ENCODE measurements at regions not wholly inside any gene's neighbourhood (a gene's known extent, or its start where the extent isn't known, plus 50 kb on each side); places are given as distances from the start of the nearest gene placed in this dataset.

GRCh38 chr3:168205451-168205850 is 109.7 kb upstream of the GOLIM4 start:
- no peak for DNase-seq

GRCh38 chr3:168197162-168197561 is 101.4 kb upstream of the GOLIM4 start:
- DNase-seq: no peak

DNA sequence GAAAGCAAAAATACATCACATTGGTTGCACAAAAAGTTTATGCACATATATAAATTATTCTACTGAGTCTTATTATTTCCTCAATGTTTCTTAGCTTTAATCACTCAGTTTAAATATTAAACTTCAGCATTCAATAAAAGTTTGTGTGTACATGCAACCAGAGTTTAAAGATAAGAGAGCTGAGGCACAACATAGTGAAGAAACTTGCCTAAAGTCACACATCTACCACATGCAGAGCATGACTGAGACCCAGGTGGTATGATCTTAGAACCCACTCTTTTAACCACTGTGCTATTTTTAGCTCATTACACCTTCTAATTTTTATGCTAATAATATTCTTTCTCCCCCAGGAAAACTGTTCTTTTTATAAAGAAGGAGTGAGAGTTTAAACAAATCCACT is 96.1 kb upstream of the GOLIM4 start:
- no peak for DNase-seq

DNA sequence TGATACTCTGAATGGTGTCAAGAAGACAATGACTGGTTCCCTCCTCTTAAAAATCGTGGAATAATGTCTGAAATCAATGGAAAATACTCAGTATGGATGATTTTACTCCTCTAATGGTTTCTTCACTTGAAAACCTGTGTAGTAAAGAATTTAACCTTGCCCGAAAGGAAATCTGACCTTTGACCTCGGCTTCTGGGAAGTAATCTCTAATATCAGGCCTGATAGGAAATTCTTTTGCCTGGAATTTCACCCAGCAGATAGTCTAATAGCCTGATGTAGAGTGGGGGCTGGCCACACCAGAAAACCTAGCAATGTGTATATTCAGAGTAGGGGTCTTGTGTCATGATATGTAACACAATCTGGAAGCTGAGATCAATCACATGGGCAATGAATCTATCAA is 91.5 kb upstream of the GOLIM4 start:
- no peak for DNase-seq

- DNase-seq: no peak
Measured at GRCh38 chr3:168186293-168186983, 90.7 kb upstream of the GOLIM4 start.

- DNase-seq: no peak
Measured at GRCh38 chr3:168183774-168184173, 88.0 kb upstream of the GOLIM4 start.

- no peak for DNase-seq
Measured at GRCh38 chr3:168168743-168169142, 73.0 kb upstream of the GOLIM4 start.

GRCh38 chr3:168165390-168166269 is 69.9 kb upstream of the GOLIM4 start:
- DNase-seq: peak; percentile 68

DNA sequence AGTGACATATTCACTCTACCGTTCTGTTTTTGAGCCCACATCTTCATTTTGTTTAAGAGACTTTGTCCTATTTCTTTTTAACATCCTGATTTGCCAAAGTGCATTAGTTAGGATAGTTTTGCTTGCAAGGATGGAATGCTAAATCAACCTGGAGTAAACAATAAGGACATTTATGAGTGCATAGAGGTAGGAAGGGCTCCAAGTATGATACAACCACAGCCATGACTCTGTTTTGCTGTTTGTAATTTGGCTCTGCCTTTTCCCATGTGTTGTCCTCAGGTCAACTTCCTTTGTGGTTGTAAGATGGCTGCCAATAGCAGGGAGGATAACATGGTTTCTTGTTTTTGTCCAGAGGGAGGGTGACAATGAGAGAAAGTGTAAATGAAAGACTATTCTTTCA is 66.4 kb upstream of the GOLIM4 start:
- DNase-seq: no peak

- no peak for DNase-seq
Measured at GRCh38 chr3:168161696-168162095, 66.0 kb upstream of the GOLIM4 start.

GRCh38 chr3:168157903-168158302 is 62.2 kb upstream of the GOLIM4 start:
- DNase-seq: no peak

GRCh38 chr3:168157099-168157700 is 61.5 kb upstream of the GOLIM4 start:
- DNase-seq: no peak

DNA sequence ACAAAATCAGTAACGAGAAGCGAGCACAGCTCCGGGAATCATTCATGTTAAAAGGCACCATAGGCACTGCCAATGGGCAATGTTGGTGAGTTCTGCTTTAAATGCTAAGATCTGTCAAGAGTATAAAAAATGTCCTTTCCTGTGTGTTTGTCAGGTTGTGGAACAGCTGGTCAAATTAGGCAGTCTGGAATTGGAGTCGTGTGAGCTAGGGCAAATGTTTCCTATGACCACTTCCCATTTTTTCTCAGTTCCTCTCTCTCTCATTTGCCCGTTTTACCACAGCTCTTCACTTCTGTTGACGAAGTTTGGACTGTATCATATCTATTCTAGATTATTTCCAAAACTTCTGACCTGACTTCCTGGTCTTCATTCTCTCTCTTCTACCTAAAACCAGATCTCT is 60.8 kb upstream of the GOLIM4 start:
- DNase-seq: no peak

DNA sequence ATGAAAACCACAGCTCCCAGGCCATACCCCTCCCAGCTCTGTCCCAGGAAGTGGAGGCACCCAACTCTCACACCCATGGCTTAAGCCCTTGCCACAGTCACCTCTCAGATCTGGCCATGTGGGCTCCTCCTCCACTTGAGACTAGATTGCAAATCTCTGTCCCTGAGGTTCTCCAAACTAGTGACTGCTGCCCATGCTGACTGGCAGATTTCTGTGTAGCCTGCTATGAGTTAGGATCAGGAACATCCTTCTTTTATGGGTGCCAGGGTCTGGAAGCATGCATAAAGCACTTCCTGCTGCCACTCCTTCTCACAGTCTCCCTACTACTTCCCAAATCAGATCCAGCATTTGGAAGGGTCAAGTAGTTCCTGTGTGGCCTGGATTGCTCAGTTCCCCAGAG is 59.6 kb upstream of the GOLIM4 start:
- no peak for DNase-seq

DNA sequence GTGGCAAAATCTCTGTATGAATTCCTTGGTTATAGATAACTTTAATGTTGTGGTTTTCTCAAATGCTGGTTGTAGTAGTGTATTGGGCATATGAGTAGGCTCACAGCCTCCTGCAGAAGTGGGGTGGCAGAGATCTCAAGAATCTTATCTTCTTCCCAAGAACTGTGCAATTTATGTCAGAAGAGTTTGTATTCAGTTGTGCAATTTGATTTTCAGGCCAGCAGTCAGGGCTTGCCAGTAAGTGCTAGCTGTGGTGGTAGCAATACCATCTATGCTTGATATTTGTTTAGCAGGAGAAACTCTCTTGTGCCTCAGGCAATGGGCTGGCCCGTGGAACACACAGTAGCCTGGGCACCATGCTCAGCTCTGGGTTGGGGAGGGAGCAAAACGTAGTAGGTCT is 58.4 kb upstream of the GOLIM4 start:
- no peak for DNase-seq

DNA sequence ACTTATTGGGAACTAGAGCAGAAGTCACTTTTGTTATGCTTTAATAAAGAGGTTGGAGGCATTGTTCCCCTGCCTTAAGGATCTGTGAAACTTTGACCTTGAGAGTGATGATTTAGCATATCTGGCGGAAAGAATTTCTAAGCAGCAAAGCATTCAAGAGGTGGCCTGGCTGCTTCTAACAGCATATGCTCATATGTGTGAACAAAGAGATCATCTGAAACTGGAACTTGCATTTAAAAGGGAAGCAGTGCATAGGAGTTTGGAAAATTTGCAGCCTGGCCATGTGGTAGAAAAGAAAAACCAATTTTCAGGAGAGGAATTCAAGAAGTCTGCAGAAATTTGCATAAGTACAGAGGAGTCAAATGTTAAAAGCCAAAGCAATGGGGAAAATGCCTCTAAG is 56.4 kb upstream of the GOLIM4 start:
- DNase-seq: no peak
